Effector memory CD4-positive, alpha-beta T cell (primary cell): ENCODE measurements at regions not wholly inside any gene's neighbourhood (a gene's known extent, or its start where the extent isn't known, plus 50 kb on each side); places are given as distances from the start of the nearest gene placed in this dataset.

Experiments
- DNase-seq, 3 donors: peaks; one replicate each; pipeline ENCODE4 v3.0.0-alpha.2; 2020
- H3K27ac ChIP-seq: 2 replicates; pipeline ENCODE4 v1.7.0; 2013; ENCODE audit warnings: mild to moderate bottlenecking, low read length, moderate library complexity; ENCODE audit not compliant: insufficient read depth, poor library complexity, severe bottlenecking
- H3K27me3 ChIP-seq: replicated peaks from 2 replicates; pipeline ENCODE4 v1.7.0; 2013; ENCODE audit warnings: mild to moderate bottlenecking, low read length; ENCODE audit not compliant: insufficient read depth, control insufficient read depth, poor library complexity, severe bottlenecking
- H3K36me3 ChIP-seq: 2 replicates; pipeline ENCODE4 v1.7.0; 2013; ENCODE audit warnings: mild to moderate bottlenecking, low read length, moderate library complexity; ENCODE audit not compliant: control insufficient read depth, insufficient read depth
- H3K4me1 ChIP-seq: 2 replicates; pipeline ENCODE4 v1.7.0; 2013; ENCODE audit warnings: low read length, mild to moderate bottlenecking; ENCODE audit not compliant: control insufficient read depth, insufficient read depth, poor library complexity, severe bottlenecking
- H3K4me3 ChIP-seq: 2 replicates; pipeline ENCODE4 v1.7.0; 2013; ENCODE audit warnings: low read length, low read depth, mild to moderate bottlenecking; ENCODE audit not compliant: insufficient read depth, poor library complexity, severe bottlenecking
- H3K9me3 ChIP-seq: 2 replicates; pipeline ENCODE4 v1.7.0; 2013; ENCODE audit warnings: mild to moderate bottlenecking, low read length, moderate library complexity; ENCODE audit not compliant: control insufficient read depth

DNA sequence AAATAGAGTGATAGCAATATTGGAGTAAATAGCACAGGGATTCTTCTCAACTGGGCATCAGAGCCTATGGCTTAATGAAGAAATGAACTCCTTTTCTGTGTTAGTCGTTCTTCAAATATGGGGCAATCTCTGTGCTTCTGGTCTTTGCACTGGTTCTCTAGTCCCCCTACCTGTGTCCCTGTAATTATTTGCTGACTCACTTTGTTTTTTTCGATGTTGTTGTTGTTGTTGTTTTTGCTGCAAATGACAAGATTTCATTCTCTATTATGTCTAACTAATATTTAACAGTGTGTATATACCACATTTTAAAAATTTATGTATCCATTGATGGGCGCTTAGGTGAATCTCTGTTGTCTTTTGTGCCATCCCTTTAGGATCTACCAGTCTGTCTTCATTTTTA lies 2137.8 kb upstream of the TENM3 start:
- Histone ChIP-seq H3K27me3 (no peaks in the 10 kb centered on the region), H3K36me3 (no peaks in the 10 kb centered on the region), H3K4me3 (no peak overlapping the region), H3K27ac (no peak overlapping the region), H3K9me3 (no peaks in the 10 kb centered on the region), H3K4me1 (no peaks in the 10 kb centered on the region)
- DNase-seq, result no peak

- H3K9me3 ChIP-seq, result no peaks in the 10 kb centered on the region
These were observed 2137.1 kb upstream of the TENM3 start for GRCh38 chr4:180106122-180106521.

DNA sequence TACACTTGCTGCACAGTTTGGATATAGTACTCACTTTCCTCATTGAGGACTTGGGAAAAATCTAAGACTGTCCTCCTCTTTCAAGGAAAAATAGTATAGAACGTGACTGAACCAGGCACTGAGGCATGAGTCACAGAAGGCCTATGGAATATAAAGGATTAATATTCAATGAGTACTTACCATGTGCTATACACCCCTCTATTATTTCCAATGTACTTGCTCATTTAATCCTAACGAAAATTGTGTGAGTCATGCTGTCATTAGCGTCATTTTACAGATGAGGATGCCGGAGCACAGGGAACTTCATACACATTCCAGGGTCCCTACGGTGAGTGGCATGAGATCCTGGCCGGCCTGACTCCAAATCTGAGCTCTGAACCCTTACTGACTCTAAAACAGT lies 2136.2 kb upstream of the TENM3 start:
- Histone ChIP-seq H3K4me1 (no peaks in the 10 kb centered on the region), H3K27ac (no peak overlapping the region), H3K9me3 (no peaks in the 10 kb centered on the region), H3K27me3 (no peaks in the 10 kb centered on the region), H3K36me3 (no peaks in the 10 kb centered on the region), H3K4me3 (no peak overlapping the region)
- DNase-seq, result no peak

More at GRCh38 chr4:180106122-180106521, 2137.1 kb upstream of the TENM3 start:
- Histone ChIP-seq H3K27ac (no peak overlapping the region), H3K4me3 (no peak overlapping the region), H3K36me3 (no peaks in the 10 kb centered on the region), H3K27me3 (no peaks in the 10 kb centered on the region), H3K4me1 (no peaks in the 10 kb centered on the region)
- no peak for DNase-seq

DNA sequence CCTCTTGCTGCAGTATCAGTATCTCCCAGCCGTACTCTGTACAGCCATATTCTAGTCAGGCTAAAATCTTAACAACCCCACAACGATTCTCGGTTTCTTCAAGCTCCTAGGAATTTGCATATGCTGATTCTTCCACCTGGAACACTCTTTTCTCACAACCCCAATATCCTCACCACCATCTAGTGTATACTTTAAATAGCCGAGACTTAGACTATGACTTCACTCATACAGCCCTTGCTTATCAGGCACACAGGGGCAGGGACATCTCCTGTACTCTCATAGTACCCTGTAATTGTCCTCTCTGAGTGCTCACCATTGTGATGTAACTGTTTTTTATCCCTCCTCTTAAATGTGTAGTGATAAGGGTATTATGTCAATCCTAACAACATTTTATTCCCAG lies 2126.4 kb upstream of the TENM3 start:
- H3K27me3 ChIP-seq, result no peaks in the 10 kb centered on the region
- no peak overlapping the region for H3K27ac ChIP-seq
- H3K4me3 ChIP-seq, result no peak overlapping the region
- DNase-seq, result no peak
- no peaks in the 10 kb centered on the region for H3K9me3 ChIP-seq
- no peaks in the 10 kb centered on the region for H3K4me1 ChIP-seq
- no peaks in the 10 kb centered on the region for H3K36me3 ChIP-seq

- Histone ChIP-seq H3K36me3 (no peaks in the 10 kb centered on the region), H3K9me3 (no peaks in the 10 kb centered on the region), H3K4me1 (no peaks in the 10 kb centered on the region), H3K27me3 (no peaks in the 10 kb centered on the region), H3K4me3 (no peak overlapping the region), H3K27ac (no peak overlapping the region)
- DNase-seq, result no peak
These were observed 2123.1 kb upstream of the TENM3 start for GRCh38 chr4:180120068-180120467.

DNA sequence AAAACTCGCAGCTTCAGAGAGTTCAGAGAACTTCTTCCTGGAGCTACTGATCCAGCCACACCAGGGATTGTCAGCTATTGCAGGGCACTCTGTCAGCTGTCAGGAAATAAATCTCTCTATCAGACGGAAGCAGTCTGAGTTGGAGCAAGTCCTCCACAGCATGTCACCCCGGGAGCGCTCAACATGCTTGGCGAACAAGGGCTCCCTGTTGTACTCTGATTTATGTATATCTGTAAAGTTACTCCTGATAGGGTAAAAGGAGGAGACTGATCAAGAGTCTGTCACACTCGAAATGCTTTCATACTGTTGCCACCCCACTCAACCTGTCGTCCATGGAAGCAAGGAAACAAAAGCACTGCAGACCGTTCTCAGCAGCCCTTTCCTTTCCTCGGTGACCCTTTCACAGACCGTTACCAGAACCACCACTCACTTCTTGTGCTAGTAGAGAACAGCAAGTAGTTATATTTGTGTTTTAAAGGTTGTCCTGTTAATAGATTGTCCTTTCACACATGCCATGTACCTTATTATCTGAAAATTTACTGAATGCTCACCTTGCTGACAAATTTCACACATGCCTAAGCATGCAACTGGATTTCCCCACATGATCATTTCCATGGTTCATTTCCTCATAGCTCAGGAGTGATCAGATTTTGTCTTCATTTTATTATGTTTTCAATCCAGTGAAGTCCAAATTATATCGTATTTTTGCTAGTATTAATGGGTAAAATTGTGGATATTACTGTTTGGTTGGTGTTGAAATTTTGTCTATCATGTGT lies 2108.9 kb upstream of the TENM3 start:
- Histone ChIP-seq H3K9me3 (no peaks in the 10 kb centered on the region), H3K4me1 (no peaks in the 10 kb centered on the region), H3K27ac (no peak overlapping the region), H3K36me3 (no peaks in the 10 kb centered on the region), H3K4me3 (no peak overlapping the region), H3K27me3 (no peaks in the 10 kb centered on the region)
- DNase-seq, result no peak

- no peaks in the 10 kb centered on the region for H3K4me1 ChIP-seq
- H3K27me3 ChIP-seq, result no peaks in the 10 kb centered on the region
- no peaks in the 10 kb centered on the region for H3K9me3 ChIP-seq
- no peak overlapping the region for H3K27ac ChIP-seq
- H3K4me3 ChIP-seq, result no peak overlapping the region
- no peak for DNase-seq
- no peaks in the 10 kb centered on the region for H3K36me3 ChIP-seq
These were observed 2101.5 kb upstream of the TENM3 start for GRCh38 chr4:180141734-180142133.

GRCh38 chr4:180148737-180149136 lies 2094.5 kb upstream of the TENM3 start:
- no peaks in the 10 kb centered on the region for H3K4me1 ChIP-seq
- H3K27me3 ChIP-seq, result no peaks in the 10 kb centered on the region
- H3K9me3 ChIP-seq, result no peaks in the 10 kb centered on the region
- no peaks in the 10 kb centered on the region for H3K36me3 ChIP-seq
- H3K4me3 ChIP-seq, result no peak overlapping the region
- DNase-seq, result no peak
- no peak overlapping the region for H3K27ac ChIP-seq

DNA sequence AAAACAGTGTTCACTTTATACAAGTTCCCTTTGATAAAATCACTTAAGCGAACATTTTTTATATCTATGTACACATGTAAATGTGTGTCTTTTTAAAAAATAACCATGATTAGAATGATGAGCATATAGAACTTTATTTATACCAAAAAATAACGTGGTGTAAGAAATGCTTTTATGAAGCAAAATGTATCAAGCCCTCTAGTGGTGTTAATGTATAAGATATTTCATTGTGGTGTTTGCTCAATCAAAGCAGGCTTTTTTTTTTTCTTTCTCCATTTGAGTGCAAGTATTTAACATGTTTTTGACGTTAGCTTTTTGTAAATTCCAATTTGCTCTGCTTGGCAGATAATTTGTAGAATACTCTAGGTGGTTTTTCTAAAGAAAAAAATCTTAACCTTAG lies 2092.4 kb upstream of the TENM3 start:
- Histone ChIP-seq H3K4me1 (no peaks in the 10 kb centered on the region), H3K4me3 (no peak overlapping the region), H3K36me3 (no peaks in the 10 kb centered on the region), H3K9me3 (no peaks in the 10 kb centered on the region), H3K27me3 (no peaks in the 10 kb centered on the region), H3K27ac (no peak overlapping the region)
- no peak for DNase-seq

GRCh38 chr4:180152831-180153230 lies 2090.4 kb upstream of the TENM3 start:
- Histone ChIP-seq H3K4me1 (no peaks in the 10 kb centered on the region), H3K27me3 (no peaks in the 10 kb centered on the region)
- DNase-seq, result no peak

More at GRCh38 chr4:180152831-180153230, 2090.4 kb upstream of the TENM3 start:
- H3K36me3 ChIP-seq, result no peaks in the 10 kb centered on the region
- no peak overlapping the region for H3K27ac ChIP-seq
- no peak overlapping the region for H3K4me3 ChIP-seq
- H3K9me3 ChIP-seq, result no peaks in the 10 kb centered on the region
